Colonic mucosa (tissue), 4 donors: ENCODE measurements at regions not wholly inside any gene's neighbourhood (a gene's known extent, or its start where the extent isn't known, plus 50 kb on each side); places are given as distances from the start of the nearest gene placed in this dataset.

Experiments
- DNase-seq: peaks from one replicate; pipeline ENCODE4 v3.0.0-alpha.2; 2020
- H3K27ac ChIP-seq: fragments of 200-600 bp; one replicate; pipeline ENCODE4 v1.8.0; 2021
- H3K27me3 ChIP-seq: fragments of 200-600 bp; one replicate; pipeline ENCODE4 v1.8.0; 2021
- H3K36me3 ChIP-seq: fragments of 200-600 bp; one replicate; pipeline ENCODE4 v1.8.0; 2021
- H3K4me1 ChIP-seq: fragments of 200-600 bp; one replicate; pipeline ENCODE4 v1.8.0; 2021; ENCODE audit warnings: mild to moderate bottlenecking
- H3K4me3 ChIP-seq: fragments of 200-600 bp; one replicate; pipeline ENCODE4 v1.8.0; 2021
- H3K9ac ChIP-seq, 2 donors: one replicate each; pipeline ENCODE4 v1.7.0; 2013; ENCODE audit warnings: control low read depth in 2 of 2, low read depth in 2 of 2, low read length in 2 of 2
- H3K9me3 ChIP-seq: fragments of 200-600 bp; one replicate; pipeline ENCODE4 v1.8.0; 2021
- CTCF ChIP-seq: fragments of 200-600 bp; IDR thresholded peaks from one replicate; pipeline ENCODE4 v1.8.0; 2022; ENCODE audit warnings: antibody characterized with exemption, mild to moderate bottlenecking
- intact Hi-C: fragments of 100-400 bp; cut with DNase I; formaldehyde crosslinking; loops from one replicate; pipeline ENCODE4 v1.14.1; 2022
- donor health status: healthy.
- donor health status: DM: no; HTN: no; CAD: no.
- donor health status: DM: no; HTN: no; CAD: no.

DNA sequence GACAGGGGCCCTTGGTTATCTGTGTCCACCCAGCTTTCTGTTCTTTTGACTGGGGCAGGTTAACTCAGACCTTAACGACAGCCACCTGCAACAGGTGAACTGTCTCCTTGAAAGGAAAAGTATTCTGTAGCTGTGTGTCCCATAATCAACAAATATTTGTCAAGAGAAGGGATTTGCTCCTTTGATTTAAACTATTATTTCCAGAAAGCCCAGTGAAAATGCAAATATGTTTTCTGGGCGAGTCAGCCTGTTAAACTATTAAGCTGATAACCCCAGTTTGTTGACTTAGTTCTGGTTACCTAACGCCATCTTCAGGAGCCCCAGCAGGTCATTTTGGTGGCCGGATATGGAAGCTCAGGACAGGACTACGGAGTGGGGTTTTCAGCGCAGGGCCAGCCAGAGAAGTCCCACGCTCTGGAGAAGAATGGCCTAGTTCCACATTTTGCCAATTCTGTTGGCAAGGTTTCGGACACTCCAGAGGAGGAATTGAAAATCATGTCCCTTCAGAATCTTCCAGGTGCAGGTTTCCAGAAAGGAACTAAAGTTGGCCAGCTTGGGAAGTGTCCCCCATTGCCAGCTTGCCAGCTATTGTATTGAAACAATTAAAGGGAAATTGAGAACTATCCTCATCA, 54.5 kb downstream of the ADRA2A start:
- H3K9ac ChIP-seq, result no peak overlapping the region
- no peak overlapping the region for H3K27ac ChIP-seq
- no peaks in the 10 kb centered on the region for H3K4me1 ChIP-seq
- TF ChIP-seq CTCF, result no peak
- H3K36me3 ChIP-seq, result no peaks in the 10 kb centered on the region
- no peaks in the 10 kb centered on the region for H3K9me3 ChIP-seq
- DNase-seq, result no peak
- H3K4me3 ChIP-seq, result no peak overlapping the region
- intact Hi-C loops, result no loop called here
- H3K27me3 ChIP-seq, result no peaks in the 10 kb centered on the region

DNA sequence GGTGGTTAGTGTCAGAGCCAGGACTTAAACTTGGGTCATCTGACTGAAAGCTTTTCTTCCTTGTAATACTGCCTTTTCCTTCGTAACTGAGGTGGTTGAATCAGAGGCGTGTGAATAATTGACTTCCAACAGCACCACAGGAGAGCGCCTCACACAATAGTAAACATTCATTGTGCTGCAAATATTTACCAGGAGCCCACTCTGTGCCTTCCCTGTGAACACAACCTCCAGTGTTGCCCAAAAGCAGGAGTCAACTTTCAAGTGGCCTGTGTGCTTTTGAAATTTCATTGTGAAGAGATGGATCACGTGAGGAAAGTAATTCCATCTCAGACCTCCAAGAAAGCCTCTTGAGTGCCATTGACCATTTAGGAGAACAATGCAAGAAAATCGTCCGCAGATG, 60.2 kb downstream of the ADRA2A start:
- Histone ChIP-seq H3K36me3 (no peaks in the 10 kb centered on the region), H3K9me3 (no peaks in the 10 kb centered on the region), H3K27ac (no peak overlapping the region), H3K27me3 (no peaks in the 10 kb centered on the region), H3K4me3 (no peak overlapping the region), H3K4me1 (no peaks in the 10 kb centered on the region), H3K9ac (no peak overlapping the region)
- DNase-seq, result no peak
- TF ChIP-seq CTCF, result no peak
- intact Hi-C loops, result no loop called here

DNA sequence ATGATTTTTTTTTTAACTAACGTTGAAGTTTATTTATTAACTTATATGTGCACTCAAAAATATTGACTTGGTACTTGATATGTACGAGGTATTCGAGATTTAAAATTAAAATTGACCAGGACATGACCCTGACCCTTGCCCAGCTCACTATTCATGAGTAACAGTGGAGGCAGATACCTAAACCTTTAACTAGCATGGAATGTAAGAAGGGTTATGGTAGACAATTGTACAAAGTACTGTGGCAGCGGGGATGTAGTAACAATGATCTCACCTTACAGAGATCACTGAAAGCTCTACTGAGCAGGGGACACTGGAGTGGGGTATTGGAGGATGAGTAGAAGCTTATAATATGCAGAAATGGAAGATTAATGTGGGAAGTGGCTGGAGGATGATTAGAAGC, 60.8 kb downstream of the ADRA2A start:
- TF ChIP-seq CTCF, result no peak
- Histone ChIP-seq H3K4me3 (no peak overlapping the region), H3K4me1 (no peaks in the 10 kb centered on the region), H3K9ac (no peak overlapping the region), H3K9me3 (no peaks in the 10 kb centered on the region), H3K36me3 (no peaks in the 10 kb centered on the region), H3K27ac (no peak overlapping the region), H3K27me3 (no peaks in the 10 kb centered on the region)
- DNase-seq, result no peak
- intact Hi-C loops, result no loop called here

DNA sequence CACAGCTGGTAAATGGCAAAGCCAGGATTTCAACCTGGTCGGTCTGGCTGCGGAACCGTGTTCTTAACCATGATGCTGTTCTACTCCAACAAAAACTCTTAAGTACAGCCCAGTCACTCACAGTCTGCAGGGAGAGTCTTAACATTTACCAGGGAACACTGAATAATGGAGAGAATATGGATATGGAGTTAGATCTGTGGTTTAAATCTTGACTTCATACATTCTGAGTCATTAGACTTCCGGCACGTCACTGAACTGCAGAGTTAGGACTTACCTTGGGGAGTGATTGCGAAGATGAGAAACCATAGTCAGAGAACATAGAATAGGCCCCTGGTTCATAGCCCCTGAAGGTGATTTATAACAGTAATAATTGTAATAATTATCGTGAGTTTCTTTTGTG, 61.7 kb downstream of the ADRA2A start:
- Histone ChIP-seq H3K4me3 (no peak overlapping the region), H3K27ac (no peak overlapping the region), H3K9me3 (no peaks in the 10 kb centered on the region), H3K9ac (no peak overlapping the region), H3K27me3 (no peaks in the 10 kb centered on the region), H3K4me1 (no peaks in the 10 kb centered on the region), H3K36me3 (no peaks in the 10 kb centered on the region)
- no peak for DNase-seq
- TF ChIP-seq CTCF, result no peak
- intact Hi-C loops, result no loop called here

GRCh38 chr10:111139567-111139966, 62.7 kb downstream of the ADRA2A start:
- no peak for TF ChIP-seq CTCF
- DNase-seq, result no peak
- no peaks in the 10 kb centered on the region for H3K27me3 ChIP-seq
- no peak overlapping the region for H3K9ac ChIP-seq
- H3K4me1 ChIP-seq, result no peaks in the 10 kb centered on the region
- intact Hi-C loops, result no loop called here
- no peaks in the 10 kb centered on the region for H3K9me3 ChIP-seq
- H3K4me3 ChIP-seq, result no peak overlapping the region
- H3K36me3 ChIP-seq, result no peaks in the 10 kb centered on the region
- no peak overlapping the region for H3K27ac ChIP-seq
